ENCODE measurements at regions not wholly inside any gene's neighbourhood (a gene's known extent, or its start where the extent isn't known, plus 50 kb on each side); places are given as distances from the start of the nearest gene placed in this dataset.
"Not testable (repeated sequence)": the region's sequence is repeated elsewhere in the genome, so short reads cannot be mapped to it uniquely, and the experiment has no call there.

DNA sequence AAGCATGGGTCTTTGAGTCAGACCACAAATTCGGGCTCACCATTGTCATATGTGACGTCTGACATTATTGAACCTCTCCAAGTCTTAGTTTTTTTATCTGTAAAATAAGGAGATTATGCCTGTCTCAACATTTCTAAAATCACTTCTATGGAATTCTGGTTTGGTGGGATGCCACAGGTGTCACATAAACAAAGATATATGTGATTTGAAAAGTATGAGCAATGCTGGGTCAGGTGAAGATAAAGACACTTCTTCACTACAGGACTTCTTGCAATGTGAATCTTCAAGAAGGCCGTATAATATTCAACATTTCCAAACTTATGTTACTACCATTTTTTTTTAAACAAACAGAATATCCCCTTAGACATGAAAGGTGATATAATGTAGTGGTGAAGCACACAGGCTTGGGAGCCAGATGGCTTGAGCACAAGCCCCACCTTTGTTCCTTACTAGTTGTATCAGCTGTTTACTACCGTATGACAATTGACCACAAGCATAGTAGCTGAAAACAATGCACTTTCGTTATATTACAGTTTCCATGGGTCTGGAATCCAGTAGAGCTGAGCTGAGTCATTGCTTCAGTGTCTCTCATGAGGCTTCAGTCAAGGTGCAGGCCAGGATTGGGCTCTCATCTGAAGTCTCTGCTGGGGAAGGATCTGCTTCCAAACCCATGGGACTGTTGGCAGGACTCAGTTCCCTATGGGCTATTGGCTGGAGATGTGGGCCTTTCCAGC is 87.7 kb downstream of the UTP18 start:
- DNase-seq (ENCODE audit: low read depth in 2 of 2, low spot score in 1 of 2): no peak

DNA sequence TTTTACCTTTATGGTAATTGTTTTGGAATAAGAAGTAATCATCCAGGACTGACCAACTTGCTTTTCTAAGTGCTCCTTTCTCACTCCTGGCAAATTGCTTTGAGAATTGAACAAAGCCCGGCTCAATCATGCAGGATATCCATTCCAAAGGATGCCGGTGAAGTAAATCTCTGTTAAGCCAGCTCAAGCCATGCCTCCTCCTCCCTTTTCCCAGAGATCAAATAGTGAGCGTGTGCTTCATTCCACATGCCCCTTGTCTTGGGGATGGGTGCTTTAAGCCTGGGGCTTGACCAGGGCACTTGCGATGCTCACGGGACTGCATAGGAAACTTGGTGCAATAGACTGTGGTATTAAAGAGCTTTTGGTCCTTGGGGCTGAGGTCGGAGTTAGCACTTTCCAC is 90.7 kb downstream of the UTP18 start:
- DNase-seq (ENCODE audit: low read depth in 2 of 2, low spot score in 1 of 2): no peak

DNA sequence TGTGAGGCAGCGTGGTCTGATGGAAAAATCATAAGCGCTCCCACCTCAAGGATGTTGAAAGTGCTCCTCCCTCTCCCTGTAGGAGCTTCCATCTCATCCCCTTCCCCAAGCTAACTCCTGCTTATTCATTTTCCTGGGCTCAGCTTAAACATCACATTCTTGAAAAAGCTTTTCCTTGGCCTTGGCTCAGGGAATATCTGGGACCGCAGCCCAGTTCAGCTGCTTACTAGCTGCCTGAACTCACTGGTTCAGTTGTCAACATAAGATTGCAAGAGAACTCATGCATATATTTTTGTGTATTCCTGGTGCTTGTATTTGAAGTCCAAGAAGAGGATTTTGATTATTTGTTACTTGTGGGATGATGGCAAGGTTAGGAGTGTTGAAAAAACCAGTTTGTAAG is 91.5 kb downstream of the UTP18 start:
- no peak for DNase-seq (ENCODE audit: low read depth in 2 of 2, low spot score in 1 of 2)

DNA sequence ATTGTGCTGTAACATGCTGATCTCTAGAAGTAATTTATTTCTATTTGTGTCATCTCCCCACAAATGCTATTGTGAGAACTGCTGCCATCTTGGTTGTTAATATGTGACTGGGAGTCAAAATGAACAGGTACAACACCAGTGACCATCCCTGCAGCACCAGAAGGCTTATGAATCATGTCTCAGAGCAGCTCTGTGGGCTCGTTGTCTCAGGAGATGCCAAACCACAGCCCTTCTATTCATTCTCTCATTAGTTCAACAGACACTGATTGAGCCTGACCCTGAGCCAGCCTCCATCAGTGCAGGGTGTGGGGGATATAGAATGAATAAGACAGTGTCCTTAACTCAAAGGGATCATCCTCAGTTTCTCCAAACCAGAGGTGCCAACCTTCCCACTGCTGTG is 92.5 kb downstream of the UTP18 start:
- DNase-seq (ENCODE audit: low read depth in 2 of 2, low spot score in 1 of 2): no peak

DNA sequence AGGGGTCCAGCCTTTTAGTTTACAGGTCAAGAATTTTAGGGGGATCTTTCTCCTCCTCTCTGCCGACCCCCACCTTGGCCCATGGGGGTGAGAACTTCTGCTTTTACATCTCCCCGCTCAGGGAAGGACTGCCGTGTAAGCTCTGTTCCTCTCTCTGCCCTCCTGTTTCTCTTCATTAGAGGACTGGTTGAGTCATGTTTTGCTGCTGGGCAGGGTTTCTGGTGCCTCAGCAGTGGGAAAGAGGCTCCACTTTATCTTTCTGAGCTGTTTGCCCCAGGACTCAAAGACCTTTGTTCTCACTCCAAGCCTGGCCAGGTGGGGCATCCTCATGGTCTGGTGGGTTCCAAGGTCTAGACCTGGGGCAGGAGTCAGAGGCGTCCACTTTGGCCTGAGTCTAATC is 93.0 kb downstream of the UTP18 start:
- no peak for DNase-seq (ENCODE audit: low read depth in 2 of 2, low spot score in 1 of 2)

DNA sequence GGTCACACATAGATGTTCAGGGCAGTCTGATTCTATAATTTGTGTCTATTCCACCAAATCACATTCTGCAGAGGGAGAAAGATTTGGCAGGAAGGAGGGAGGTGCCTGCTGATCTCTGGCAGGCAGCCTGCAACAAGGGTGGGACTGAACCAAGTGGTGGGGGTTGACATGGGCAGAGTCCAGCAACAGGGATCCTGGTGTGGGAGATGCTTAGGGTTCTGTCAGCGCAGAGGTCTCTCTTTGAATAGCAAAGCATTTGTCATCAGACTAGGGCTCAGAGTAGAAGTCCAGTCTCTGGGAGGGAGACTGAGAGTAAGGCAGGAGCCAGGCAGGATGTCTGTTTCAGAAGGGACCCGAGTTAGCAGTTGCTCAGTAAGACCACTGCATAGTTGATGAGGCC is 94.6 kb downstream of the UTP18 start:
- DNase-seq (ENCODE audit: low read depth in 2 of 2, low spot score in 1 of 2): no peak

DNA sequence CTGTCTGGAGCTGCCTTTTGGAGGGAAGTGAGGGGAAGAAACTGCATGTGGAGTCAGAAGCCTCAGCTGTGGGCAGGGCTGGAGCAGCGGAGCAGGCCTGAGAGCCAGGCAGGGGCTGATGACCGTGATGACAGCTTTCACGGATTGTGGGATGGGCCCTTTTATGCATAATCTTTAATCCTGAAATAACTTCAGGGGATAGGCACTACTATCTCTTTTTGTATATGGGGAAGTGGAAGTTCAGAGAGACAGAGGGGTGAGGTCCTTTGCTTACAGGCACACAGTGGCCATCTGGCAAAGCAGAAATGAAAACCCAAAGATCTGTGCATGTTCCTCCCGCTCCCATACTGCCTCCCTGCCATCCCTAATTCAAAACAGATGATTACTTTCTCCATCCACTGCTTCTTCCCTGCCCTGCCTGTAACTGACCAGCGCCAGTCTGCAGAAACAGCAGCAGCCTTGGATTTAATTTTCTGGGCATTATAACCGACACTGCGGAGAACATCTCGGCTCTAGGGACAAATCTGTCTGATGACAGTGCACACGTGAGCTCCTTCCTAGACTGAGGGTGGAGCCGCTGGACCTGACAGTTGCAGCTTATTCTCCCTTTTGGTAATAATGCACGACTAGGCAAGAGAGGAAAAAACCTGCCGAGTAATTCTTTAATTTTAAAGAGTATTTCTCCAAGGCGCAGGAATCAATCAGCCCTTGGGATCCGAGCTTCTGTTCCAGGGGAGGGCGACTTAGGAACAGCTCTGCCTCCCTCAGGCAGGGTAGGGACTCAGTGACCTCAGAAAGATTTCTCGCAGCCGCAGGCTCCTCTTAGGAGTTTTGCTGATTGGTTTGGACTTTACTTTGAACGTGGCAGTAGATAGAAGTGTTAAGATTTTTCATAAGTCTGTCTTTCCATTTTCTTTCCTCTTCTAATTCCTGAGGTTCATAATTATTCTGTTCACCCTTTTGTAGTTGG is 95.4 kb downstream of the UTP18 start:
- DNase-seq (ENCODE audit: low read depth in 2 of 2, low spot score in 1 of 2): no peak

DNA sequence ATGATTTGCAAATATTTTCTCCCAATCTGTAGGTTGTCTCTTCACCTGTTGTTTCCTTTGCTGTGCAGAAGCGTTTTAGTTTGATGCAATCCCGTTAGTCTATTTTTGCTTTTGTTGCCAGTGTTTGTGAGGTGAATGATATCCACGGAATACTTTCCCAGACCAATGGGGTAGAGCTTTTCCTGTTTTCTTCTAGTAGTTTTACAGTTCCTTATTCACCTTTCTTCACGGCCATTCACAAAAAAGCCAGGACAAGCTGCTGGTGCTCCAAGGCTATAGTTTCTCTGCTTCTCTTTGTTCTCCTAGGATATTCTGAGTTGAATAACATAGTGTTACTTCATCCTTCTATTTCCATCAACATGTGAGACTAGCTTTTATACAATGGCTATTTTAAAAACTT is 98.7 kb downstream of the UTP18 start:
- DNase-seq (ENCODE audit: low read depth in 2 of 2, low spot score in 1 of 2): no peak

DNA sequence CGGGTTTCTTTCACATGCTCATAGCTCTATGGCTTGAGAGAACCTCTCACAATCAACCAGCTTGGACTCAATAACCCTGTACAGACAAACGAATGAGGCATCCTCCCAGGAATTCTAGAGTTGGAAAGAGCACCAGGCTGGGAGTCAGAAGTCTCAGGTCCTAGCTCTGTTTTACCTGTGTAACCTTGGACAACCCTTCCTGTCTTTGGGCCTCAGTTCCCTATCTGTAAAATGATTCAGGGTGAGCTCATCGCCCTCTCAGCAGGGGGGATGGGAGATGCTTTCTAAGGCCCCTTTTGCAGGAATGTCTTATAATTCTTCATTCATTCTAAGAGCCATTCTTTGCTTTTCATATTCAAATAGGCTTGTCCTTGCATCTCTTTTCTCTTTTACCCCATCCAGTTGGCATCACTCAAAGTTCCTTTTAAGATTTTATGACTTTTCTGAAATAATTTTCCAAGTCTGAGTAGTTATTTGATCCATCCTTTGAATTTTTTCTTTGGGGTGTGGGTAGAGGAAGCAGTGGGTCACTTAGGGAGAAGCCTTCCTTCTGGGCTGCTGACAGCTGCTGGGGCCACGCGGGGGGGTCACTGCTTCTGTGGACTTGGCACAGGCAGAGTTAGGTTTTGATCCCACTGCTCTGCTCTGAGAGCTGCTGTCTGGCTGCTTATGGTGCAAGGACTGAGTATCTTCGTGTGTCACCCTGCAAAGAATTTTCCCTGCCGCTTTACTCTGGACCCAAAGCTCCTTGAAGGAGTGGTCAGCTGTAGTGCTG is 102.7 kb downstream of the UTP18 start:
- DNase-seq (ENCODE audit: low read depth in 2 of 2, low spot score in 1 of 2): no peak

DNA sequence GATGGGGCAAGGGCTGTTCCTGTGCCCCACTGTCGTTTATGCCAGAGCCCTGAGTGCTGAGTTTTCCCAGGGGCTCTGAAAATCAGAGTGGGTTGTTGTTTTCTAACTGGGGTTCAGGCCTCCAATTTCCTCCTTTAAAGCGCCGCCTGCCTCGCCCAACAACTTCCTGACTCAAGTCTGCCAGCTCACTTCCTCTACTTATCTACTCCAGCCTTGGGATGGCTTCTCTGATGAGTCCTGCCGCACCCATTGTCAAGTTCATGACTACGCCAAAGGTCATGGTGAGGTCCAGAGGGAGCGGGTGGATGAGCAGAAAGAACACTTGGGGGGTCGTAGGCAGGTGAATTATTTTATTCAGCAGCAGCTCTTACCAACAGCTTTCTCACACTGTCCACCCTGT is 104.7 kb downstream of the UTP18 start:
- no peak for DNase-seq (ENCODE audit: low read depth in 2 of 2, low spot score in 1 of 2)

DNA sequence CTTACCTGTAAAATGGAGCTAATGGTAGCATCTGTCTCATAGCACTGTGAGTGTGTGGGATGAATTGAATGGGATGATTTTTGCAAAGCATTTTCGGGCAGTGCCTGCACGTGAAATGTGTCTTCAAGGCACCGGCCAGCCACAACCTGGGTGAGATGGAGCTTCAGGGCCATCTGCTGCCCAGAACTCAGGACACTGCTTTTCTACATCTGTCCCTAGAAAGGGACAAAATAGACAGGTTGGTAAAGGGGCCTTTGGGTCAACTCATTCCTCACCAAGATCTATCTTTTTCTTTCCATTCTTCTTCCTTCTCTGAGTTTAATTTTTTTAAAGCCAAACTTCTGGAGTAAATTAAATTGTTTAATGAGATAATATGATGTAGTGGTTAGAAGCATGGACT is 106.5 kb downstream of the UTP18 start:
- DNase-seq (ENCODE audit: low read depth in 2 of 2, low spot score in 1 of 2): no peak

DNA sequence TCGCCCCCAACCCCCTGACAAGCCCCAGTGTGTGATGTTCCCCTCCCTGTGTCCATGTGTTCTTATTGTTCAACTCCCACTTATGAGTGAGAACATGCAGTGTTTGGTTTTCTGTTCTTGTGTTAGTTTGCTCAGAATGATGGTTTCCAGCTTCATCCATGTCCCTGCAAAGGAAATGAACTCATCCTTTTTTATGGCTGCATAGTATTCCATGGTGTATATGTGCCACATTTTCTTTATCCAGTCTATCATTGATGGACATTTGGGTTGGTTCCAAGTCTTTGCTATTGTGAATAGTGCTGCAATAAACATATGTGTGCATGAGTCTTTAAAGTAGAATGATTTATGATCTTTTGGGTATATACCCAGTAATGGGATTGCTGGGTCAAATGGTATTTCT is 107.5 kb downstream of the UTP18 start:
- not testable (repeated sequence) for DNase-seq (ENCODE audit: low read depth in 2 of 2, low spot score in 1 of 2)

DNA sequence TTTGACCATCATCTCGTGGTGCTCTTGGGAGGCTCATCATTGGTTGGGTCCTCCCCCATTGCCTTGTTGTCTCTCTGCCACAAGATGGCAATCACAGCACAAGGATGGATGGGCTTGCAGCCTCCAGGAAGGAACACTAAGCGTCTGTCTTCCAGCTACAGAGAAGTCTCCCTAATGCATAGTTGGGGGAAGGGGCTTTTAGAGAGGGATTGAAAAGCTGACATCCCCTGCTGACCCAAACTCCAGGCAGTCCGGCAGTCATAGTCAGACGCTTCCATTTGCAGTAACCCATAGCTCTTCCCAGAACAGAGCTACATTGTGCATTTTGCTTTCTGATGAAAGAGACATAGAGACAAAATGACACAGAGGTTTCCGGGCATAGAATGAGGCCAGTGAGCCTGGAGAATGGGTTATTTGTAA is 111.4 kb downstream of the UTP18 start:
- DNase-seq (ENCODE audit: low read depth in 2 of 2, low spot score in 1 of 2): peak in 1 of 2 donors; percentile 6

DNA sequence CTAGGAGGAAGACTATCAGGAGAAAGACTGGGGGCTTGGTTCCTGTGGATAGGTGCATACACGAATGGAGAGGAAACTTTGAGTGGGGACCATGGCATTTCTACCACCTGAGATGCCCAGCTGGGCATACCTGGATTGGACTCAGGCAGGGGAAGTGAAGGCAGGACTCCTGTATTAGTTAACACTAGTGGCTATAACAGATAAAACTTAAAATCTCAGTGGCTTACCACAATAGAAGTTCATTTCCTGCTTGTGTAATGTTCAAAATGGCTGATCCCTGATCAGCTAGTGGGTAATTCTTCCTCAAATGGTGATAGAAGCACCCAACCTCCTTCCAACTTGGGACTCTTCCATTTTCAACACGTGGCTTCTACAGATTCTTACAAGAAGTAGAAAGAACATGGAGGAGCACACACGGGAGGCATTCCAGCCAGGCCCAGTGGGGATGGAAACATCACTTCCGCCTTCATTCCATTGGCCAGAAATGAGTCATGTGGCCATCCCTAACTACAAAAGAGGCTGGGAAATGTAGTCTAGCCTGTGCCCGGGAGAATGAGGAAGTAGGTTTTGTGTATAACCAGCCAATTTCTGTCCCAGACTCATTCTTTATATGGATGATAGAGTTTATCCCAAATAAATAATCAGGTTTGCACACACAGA is 112.1 kb downstream of the UTP18 start:
- DNase-seq (ENCODE audit: low read depth in 2 of 2, low spot score in 1 of 2): no peak

DNA sequence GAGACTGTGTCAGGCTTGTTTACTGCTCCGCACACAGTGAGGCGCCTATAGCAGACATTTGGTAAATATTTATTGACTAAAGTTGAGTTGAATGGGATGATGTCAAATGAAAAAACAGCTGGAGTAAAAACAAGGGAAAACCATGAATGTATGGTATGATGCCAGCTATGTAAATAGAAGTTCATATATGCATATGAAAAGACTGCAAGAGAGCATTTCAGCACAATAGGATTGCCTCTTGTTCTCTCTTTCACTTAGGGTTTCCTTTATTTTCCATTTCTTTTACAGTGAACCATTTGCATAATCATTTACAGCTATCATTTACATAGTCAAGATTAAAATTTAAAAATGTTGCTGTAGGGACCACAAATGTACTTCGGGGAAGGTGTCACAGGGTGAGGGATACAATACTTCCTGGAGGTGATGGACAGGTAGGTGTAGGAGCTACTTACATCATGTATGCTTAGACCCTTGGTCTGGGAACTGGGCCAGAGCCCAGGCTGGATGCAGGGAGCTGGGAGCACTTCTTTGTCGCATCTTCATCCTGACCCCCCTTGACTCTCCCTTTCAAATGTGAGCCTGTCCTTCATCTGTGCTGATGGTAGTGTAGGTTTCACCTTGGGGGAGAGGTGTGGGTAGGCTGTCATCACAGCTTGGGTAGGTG is 113.3 kb downstream of the UTP18 start:
- DNase-seq (ENCODE audit: low read depth in 2 of 2, low spot score in 1 of 2): no peak

DNA sequence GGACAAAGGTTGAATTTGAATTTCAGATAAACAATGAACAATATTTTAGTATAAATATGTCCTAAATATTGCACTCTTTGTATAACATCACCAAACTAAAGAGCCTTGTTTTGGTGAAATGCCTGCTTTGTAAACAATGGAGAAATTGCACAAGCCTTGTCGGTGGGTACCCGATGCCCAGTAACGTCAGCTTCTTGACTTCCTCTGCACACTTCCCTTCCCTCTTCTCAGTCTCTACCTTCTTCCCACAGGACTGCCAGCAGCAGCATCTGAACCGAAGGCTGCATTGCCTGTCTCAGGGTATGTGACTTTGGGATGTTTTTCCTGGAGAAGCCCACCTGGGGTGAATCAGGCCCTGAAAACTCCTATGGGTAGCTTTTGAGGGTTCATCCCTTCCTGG is 113.9 kb downstream of the UTP18 start:
- no peak for DNase-seq (ENCODE audit: low read depth in 2 of 2, low spot score in 1 of 2)

DNA sequence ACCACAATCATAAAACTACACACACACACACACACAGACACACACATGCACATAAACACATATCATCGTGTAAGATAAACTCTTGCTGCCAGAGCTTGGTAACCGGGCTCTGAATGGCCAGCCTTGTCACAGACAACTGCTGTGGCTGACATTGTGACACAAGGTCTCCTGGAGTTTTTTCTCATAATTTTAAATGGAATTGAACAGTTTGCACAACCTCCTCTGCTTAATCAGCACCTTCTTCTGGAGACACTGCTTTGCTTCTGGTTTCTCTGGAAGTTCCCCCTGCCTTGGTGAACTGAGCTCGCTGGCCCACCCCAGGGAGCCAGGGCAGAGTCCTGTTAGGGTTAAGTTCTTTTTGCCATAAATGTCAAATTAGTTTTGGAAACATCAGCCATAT is 115.4 kb downstream of the UTP18 start:
- no peak for DNase-seq (ENCODE audit: low read depth in 2 of 2, low spot score in 1 of 2)

DNA sequence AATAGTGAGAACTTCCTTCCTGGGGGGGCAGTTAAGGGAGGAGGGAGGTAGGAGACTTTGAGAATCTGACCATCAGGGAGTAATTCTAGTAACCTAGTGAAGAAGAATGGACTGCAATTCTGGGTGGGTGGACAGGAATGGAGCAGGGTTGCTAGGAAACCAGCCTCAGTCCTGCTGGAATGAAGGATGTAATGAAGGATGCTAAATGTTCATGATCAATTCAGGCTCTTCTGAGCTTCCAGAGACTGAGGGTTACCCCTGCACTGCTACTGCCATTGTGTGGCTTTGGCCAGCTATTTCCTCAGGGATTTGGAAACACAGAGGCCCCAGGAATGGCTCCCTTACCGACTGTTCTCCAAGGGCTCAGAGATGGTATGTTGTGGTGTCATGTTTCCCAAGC is 116.4 kb downstream of the UTP18 start:
- no peak for DNase-seq (ENCODE audit: low read depth in 2 of 2, low spot score in 1 of 2)

DNA sequence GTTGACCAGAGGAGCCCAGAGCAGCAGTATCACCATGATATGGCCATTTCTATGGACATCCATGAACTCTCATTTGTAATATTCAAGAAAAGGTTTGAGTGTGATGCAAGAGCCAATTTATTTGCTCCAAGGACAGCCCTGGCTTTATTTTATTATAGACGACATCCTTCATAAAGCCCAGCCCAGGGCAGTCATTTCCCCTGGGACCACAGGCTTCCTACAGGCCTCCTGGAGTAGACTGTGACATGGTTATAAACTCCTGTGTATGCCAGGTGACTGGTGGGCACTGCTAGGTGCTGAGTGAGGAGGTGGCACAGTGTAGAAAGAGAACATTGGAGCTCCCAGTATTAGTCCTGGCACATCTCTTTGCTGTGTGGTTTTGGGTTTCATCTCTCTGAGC is 120.9 kb downstream of the UTP18 start:
- no peak for DNase-seq (ENCODE audit: low read depth in 2 of 2, low spot score in 1 of 2)

DNA sequence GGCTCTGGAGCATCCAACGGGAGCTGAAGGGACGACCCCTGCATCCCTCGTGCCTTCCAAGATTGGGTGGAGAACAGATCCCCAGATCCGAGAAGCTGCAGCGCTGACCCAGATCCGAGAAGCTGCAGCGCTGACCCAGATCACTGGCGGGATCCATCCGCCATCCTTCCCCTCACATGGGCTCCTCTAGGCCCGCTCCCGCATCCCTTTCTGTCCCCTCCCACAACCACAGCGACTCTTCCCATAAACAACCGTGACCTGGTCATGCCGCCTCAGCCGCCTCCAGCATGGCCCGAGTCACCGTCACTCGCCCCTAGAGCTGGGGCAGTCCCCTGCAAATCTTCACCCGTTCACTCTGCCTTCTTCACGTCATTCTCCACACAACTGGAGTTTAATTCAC is 124.9 kb downstream of the UTP18 start:
- no peak for DNase-seq (ENCODE audit: low read depth in 2 of 2, low spot score in 1 of 2)

DNA sequence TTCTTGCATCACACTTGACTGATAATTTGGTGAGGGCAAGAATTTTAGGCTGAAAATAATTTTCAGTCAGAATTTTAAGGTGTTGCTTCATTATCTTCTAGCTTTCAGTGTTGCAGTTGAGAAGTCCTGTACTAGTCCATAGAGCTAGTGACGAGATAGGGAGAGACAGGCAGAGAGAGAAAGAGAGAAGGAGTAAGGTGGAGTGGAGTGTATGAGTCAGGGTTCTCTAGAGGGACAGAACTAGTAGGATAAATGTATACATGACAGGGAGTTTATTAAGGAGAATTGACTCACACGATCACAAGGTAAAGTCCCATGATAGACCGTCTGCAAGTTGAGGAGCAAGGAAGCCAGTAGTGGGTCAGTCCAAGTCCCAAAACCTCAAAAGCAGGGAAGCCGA is 127.2 kb downstream of the UTP18 start:
- no peak for DNase-seq (ENCODE audit: low read depth in 2 of 2, low spot score in 1 of 2)

Data from stimulated activated CD8-positive, alpha-beta memory T cell treated with anti-CD3 and anti-CD28 coated beads, Interleukin-4, amount 100 ng/mL, for 1 hour (primary cell).